OCI-LY7 (cell line): ENCODE measurements at regions not wholly inside any gene's neighbourhood (a gene's known extent, or its start where the extent isn't known, plus 50 kb on each side); places are given as distances from the start of the nearest gene placed in this dataset.

Source experiments
- BruUV-seq: library from RNA; stranded (reverse); fragments of 400-500 nt; replicated peaks from 2 replicates; lab custom pipeline; 2021; lab: Mats Ljungman, UMichigan
- CTCF ChIA-PET: fragments of 300-600 bp; sonication (Branson Sonifier 250); formaldehyde crosslinking; loops from one replicate; lab custom pipeline; 2022; ENCODE audit warnings: antibody characterized with exemption; ENCODE audit not compliant: unreplicated experiment; lab: Charles Lee
- POLR2A ChIA-PET: fragments of 300-600 bp; sonication (Branson Sonifier 250); formaldehyde crosslinking; loops from one replicate; lab custom pipeline; 2022; ENCODE audit warnings: antibody characterized with exemption; lab: Charles Lee
- DNase-seq: peaks from one replicate; pipeline ENCODE4 v3.0.0-alpha.2; 2015; ENCODE audit warnings: low spot score
- H2AFZ ChIP-seq: fragments of 200-600 bp; sonication (generic), shearing (Covaris generic); 2 replicates; pipeline ENCODE4 v1.6.1; 2014; ENCODE audit warnings: mild to moderate bottlenecking, antibody characterized with exemption, low read length, moderate library complexity
- H3K27ac ChIP-seq: fragments of 200-600 bp; sonication (generic); 2 replicates; pipeline ENCODE4 v1.5.1; 2014; ENCODE audit warnings: mixed run types, low read depth, mild to moderate bottlenecking, moderate library complexity, low read length, inconsistent platforms; ENCODE audit not compliant: poor library complexity, severe bottlenecking
- H3K36me3 ChIP-seq: fragments of 200-600 bp; sonication (generic); 2 replicates; pipeline ENCODE4 v1.6.1; 2014; ENCODE audit warnings: mild to moderate bottlenecking, antibody characterized with exemption, low read length, moderate library complexity, mixed read lengths; ENCODE audit not compliant: insufficient read depth
- H3K4me1 ChIP-seq: fragments of 200-600 bp; sonication (generic); 2 replicates; pipeline ENCODE4 v1.5.1; 2014; ENCODE audit warnings: mild to moderate bottlenecking, low read length; ENCODE audit not compliant: insufficient read depth, poor library complexity, severe bottlenecking
- H3K4me2 ChIP-seq: fragments of 200-600 bp; sonication (generic); 2 replicates; pipeline ENCODE4 v1.6.1; 2014; ENCODE audit warnings: mild to moderate bottlenecking, low read length
- H3K4me3 ChIP-seq: fragments of 200-600 bp; sonication (generic); 2 replicates; pipeline ENCODE4 v1.5.1; 2014; ENCODE audit warnings: mild to moderate bottlenecking, low read depth, low read length; ENCODE audit not compliant: poor library complexity, severe bottlenecking
- H3K79me2 ChIP-seq: fragments of 200-600 bp; sonication (generic); 2 replicates; pipeline ENCODE4 v1.6.1; 2016; ENCODE audit warnings: low read depth, mild to moderate bottlenecking, low read length, moderate library complexity, mixed read lengths; ENCODE audit not compliant: insufficient read depth
- H3K9me2 ChIP-seq: fragments of 200-600 bp; sonication (generic); 2 replicates; pipeline ENCODE4 v1.6.1; 2016; ENCODE audit warnings: mild to moderate bottlenecking, low read length, mixed read lengths; ENCODE audit not compliant: insufficient read depth
- H3K9me3 ChIP-seq: fragments of 200-600 bp; sonication (generic); 2 replicates; pipeline ENCODE4 v1.6.1; 2014; ENCODE audit warnings: mild to moderate bottlenecking, mixed run types, low read length, mixed read lengths
- H4K20me1 ChIP-seq: fragments of 200-600 bp; sonication (generic); 2 replicates; pipeline ENCODE4 v1.6.1; 2014; ENCODE audit warnings: mild to moderate bottlenecking, antibody characterized with exemption, low read length, moderate library complexity, mixed read lengths; ENCODE audit not compliant: insufficient read depth
- EZH2phosphoT487 ChIP-seq: fragments of 200-600 bp; sonication (generic); IDR thresholded peaks from 2 replicates; pipeline ENCODE4 v1.6.1; 2018; ENCODE audit warnings: low read depth, borderline replicate concordance, mild to moderate bottlenecking, mixed run types, antibody characterized with exemption, low read length, moderate library complexity, mixed read lengths
- intact Hi-C: fragments of 100-400 bp; cut with micrococcal nuclease; formaldehyde crosslinking; loops from one replicate; pipeline ENCODE4 v1.10.0; 2022; ENCODE audit not compliant: unreplicated experiment
- TF ChIP-seq, protein P1 (sequence below): fragments of 200-600 bp; sonication (generic); conservative IDR thresholded peaks from 2 replicates; pipeline ENCODE4 v1.5.1; 2014; ENCODE audit warnings: mild to moderate bottlenecking, antibody characterized with exemption, low read length, moderate library complexity, mixed read lengths

DNA sequence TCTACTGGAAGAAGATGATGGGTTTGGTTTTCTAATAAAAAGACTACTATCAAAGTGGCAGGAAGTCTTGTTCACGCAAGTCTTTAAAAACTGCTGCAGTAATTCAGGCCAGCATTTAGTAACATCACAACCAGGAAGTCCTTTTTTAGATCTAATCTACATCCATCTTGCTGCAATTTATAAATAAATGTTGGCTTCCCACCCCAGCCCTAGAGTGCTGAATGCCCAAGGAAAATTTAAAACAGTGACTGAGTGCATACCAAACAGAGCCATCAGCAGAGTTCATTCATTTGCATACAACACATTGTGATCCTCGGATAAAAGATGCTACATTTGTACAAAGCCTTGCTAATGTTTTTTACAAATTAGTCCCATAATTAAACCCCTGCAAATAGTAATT lies 72.1 kb downstream of the PHLDA1 start:
- no TSS peak for BruUV-seq
- peak overlapping the region; percentile 67 for H3K4me2 ChIP-seq
- CTCF ChIA-PET, result interaction anchor here (0.5 to 1.0 kb wide), 4 partner anchors 9 to 239 kb away, joined by 3 to 6 read pairs (median 3); no protein-coding TSS in a partner anchor
- TF ChIP-seq, protein P1, sequence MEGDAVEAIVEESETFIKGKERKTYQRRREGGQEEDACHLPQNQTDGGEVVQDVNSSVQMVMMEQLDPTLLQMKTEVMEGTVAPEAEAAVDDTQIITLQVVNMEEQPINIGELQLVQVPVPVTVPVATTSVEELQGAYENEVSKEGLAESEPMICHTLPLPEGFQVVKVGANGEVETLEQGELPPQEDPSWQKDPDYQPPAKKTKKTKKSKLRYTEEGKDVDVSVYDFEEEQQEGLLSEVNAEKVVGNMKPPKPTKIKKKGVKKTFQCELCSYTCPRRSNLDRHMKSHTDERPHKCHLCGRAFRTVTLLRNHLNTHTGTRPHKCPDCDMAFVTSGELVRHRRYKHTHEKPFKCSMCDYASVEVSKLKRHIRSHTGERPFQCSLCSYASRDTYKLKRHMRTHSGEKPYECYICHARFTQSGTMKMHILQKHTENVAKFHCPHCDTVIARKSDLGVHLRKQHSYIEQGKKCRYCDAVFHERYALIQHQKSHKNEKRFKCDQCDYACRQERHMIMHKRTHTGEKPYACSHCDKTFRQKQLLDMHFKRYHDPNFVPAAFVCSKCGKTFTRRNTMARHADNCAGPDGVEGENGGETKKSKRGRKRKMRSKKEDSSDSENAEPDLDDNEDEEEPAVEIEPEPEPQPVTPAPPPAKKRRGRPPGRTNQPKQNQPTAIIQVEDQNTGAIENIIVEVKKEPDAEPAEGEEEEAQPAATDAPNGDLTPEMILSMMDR, result no peak
- no peak for TF ChIP-seq EZH2phosphoT487
- no peaks in the 10 kb centered on the region for H3K9me2 ChIP-seq
- H3K79me2 ChIP-seq, result no peaks in the 10 kb centered on the region
- no peaks in the 10 kb centered on the region for H3K36me3 ChIP-seq
- POLR2A ChIA-PET, result interaction anchor here (0.6 to 1.9 kb wide), 19 partner anchors 8 to 448 kb away, joined by 3 to 6 read pairs (median 3); partner anchors contain the start of gene KRR1
- peak overlapping the region; percentile 85; the same call in 1 of the 2 replicates for H2AFZ ChIP-seq
- intact Hi-C loops, result no loop called here
- peak overlapping the region; percentile 49 for H3K4me3 ChIP-seq
- no peaks in the 10 kb centered on the region for H4K20me1 ChIP-seq
- H3K4me1 ChIP-seq, result peaks cover 61% of the 10 kb centered on the region
- DNase-seq, result peak; percentile 62
- H3K27ac ChIP-seq, result peak overlapping the region; percentile 87
- no peaks in the 10 kb centered on the region for H3K9me3 ChIP-seq

DNA sequence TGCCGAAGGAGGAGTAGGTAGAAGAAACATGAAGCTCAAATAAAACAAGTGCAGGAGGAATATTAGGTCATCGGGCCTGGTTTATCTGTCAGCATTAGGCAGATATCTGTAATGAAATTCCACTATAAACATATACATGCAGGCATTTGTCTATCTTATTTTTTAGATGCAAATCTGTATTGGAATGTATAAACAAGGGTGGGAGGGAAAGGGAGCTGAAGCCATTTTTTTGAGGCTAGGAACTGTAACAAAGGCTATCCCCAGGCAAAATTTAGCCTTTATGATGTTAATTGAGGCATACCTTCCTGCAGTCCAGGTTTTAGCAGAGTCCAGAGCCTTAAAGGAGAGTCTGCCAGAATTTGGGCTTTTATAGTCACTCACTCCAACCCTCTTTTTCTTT lies 72.5 kb downstream of the PHLDA1 start:
- H3K4me3 ChIP-seq, result peak overlapping the region; percentile 49
- peaks cover 57% of the 10 kb centered on the region for H3K4me1 ChIP-seq
- H3K27ac ChIP-seq, result peak overlapping the region; percentile 87
- TF ChIP-seq, protein P1, result no peak
- no peak for TF ChIP-seq EZH2phosphoT487
- H3K4me2 ChIP-seq, result peak overlapping the region; percentile 67
- no peaks in the 10 kb centered on the region for H3K9me2 ChIP-seq
- H3K9me3 ChIP-seq, result no peaks in the 10 kb centered on the region
- no TSS peak for BruUV-seq
- intact Hi-C loops, result no loop called here
- DNase-seq, result no peak
- H3K79me2 ChIP-seq, result no peaks in the 10 kb centered on the region
- ChIA-PET CTCF (interaction anchor here (0.5 to 0.8 kb wide), 3 partner anchors 9 to 239 kb away, joined by 3 to 6 read pairs (median 3); no protein-coding TSS in a partner anchor), POLR2A (interaction anchor here (0.6 to 1.9 kb wide), 15 partner anchors 9 to 448 kb away, joined by 3 to 6 read pairs (median 3); partner anchors contain the start of gene KRR1)
- H3K36me3 ChIP-seq, result no peaks in the 10 kb centered on the region
- H2AFZ ChIP-seq, result peak overlapping the region; percentile 85
- H4K20me1 ChIP-seq, result no peaks in the 10 kb centered on the region

DNA sequence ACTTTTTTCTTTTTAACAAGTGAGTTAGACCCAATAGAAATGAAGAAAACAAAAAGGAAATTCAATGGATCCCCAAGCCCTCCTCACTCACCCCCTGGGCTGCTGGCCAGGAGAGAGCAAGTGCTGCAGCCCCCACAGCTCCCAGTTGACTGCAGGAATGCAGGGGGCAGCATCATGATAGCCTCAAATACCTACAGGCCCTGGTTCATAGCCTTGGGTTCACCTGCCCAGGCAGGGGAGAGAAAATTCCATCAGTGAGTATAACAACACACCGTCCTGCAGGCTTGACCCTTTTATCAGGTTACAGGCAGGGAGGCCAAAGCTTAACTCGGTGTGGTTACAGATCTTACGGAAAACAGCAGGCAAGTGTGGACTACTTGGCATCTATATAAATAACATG lies 76.3 kb downstream of the PHLDA1 start:
- ChIA-PET CTCF (no interaction called here), POLR2A (interaction anchor here (0.6 to 0.7 kb wide), 2 partner anchors 53 to 77 kb away, joined by 3 read pairs; no protein-coding TSS in a partner anchor)
- no peak overlapping the region for H2AFZ ChIP-seq
- H3K36me3 ChIP-seq, result no peaks in the 10 kb centered on the region
- no peak overlapping the region for H3K27ac ChIP-seq
- H3K4me3 ChIP-seq, result no peak overlapping the region
- no peaks in the 10 kb centered on the region for H4K20me1 ChIP-seq
- H3K4me2 ChIP-seq, result no peak overlapping the region
- BruUV-seq, result no TSS peak
- intact Hi-C loops, result no loop called here
- no peak for DNase-seq
- H3K9me2 ChIP-seq, result no peaks in the 10 kb centered on the region
- H3K9me3 ChIP-seq, result no peaks in the 10 kb centered on the region
- TF ChIP-seq, protein P1, result no peak
- no peak for TF ChIP-seq EZH2phosphoT487
- H3K4me1 ChIP-seq, result peaks cover 38% of the 10 kb centered on the region
- no peaks in the 10 kb centered on the region for H3K79me2 ChIP-seq
